Kidney (tissue), 13 donors: ENCODE measurements at regions not wholly inside any gene's neighbourhood (a gene's known extent, or its start where the extent isn't known, plus 50 kb on each side); places are given as distances from the start of the nearest gene placed in this dataset.

Experiments
- DNase-seq, 5 donors: peaks; one replicate each; pipeline ENCODE4 v3.0.0-alpha.2; 2013 to 2020
- FAIRE-seq: peaks from 2 replicates; lab custom pipeline; 2012; peaks lifted over from hg19 to GRCh38; lab: Jason Lieb, UNC
- H3K27ac ChIP-seq, 2 donors: one replicate each; pipeline ENCODE4 v1.7.0; 2013; ENCODE audit warnings: low read depth in 2 of 2, low read length in 2 of 2, inconsistent platforms in 1 of 2
- H3K27me3 ChIP-seq: one replicate; pipeline ENCODE4 v1.7.1; 2013; ENCODE audit warnings: low read length, inconsistent platforms; ENCODE audit not compliant: control insufficient read depth, insufficient read depth
- H3K36me3 ChIP-seq, 3 donors: one replicate each; pipeline versions ENCODE4 v1.7.0 to v1.7.1; 2013; ENCODE audit warnings: low read length in 3 of 3, control low read depth in 1 of 3, inconsistent platforms in 1 of 3; ENCODE audit not compliant: insufficient read depth in 3 of 3, control insufficient read depth in 2 of 3
- H3K4me1 ChIP-seq, 3 donors: one replicate each; pipeline versions ENCODE4 v1.7.0 to v1.7.1; 2013; ENCODE audit warnings: low read length in 3 of 3, inconsistent platforms in 1 of 3, low read depth in 1 of 3; ENCODE audit not compliant: control insufficient read depth in 2 of 3, insufficient read depth in 2 of 3
- H3K4me3 ChIP-seq, 3 donors: one replicate each; pipeline versions ENCODE4 v1.7.0 to v1.8.1; 2013; ENCODE audit warnings: low read length in 3 of 3, control low read depth in 1 of 3, inconsistent platforms in 1 of 3
- H3K9ac ChIP-seq, 3 donors: one replicate each; pipeline versions ENCODE4 v1.7.0 to v1.7.1; 2013; ENCODE audit warnings: low read length in 3 of 3, control low read depth in 1 of 3, inconsistent platforms in 1 of 3
- H3K9me3 ChIP-seq, 3 donors: one replicate each; pipeline versions ENCODE4 v1.7.0 to v1.7.1; 2013; ENCODE audit warnings: low read length in 3 of 3, control low read depth in 1 of 3, inconsistent platforms in 1 of 3; ENCODE audit not compliant: control insufficient read depth in 2 of 3, insufficient read depth in 1 of 3
- intact Hi-C: fragments of 100-400 bp; cut with DNase I; formaldehyde crosslinking; loops from one replicate; pipeline ENCODE4 v1.11.1; 2022
- TF ChIP-seq, protein P1 (sequence below): IDR thresholded peaks from 3 replicates; pipeline ENCODE4 v1.5.1; 2012; ENCODE audit warnings: mild to moderate bottlenecking, moderate library complexity, borderline replicate concordance; ENCODE audit not compliant: insufficient read depth; ENCODE audit errors: extremely low read depth
- donor health status: control.
- donor health status: control.
- donor health status: control.
- donor health status: control.
- donor health status: control.
- donor health status: DM: yes; HTN: yes; CAD: no.
- donor health status: Normal renal cell carcinoma (clear cell type).

DNA sequence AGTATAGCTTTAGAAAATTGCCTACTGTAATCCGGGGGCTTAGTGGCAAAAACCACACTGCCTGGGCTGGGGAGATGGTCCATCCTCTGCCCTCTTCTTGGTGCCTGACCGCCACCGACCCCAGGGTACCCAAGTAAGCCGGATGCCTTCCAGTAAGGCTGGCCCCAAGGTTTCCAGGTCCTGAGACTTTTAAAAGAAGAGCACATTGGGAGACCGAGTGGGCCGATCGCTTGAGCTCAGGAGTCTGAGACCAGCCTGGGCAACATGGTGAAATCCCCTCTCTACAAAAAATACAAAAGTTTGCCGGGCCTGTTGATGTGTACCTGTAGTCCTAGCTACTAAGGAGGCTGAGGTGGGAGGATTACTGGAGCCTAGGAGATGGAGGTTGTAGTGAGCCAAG, 406.7 kb upstream of the IRX4 start:
- no peaks in the 10 kb centered on the region for H3K27me3 ChIP-seq
- no peak for FAIRE-seq

DNA sequence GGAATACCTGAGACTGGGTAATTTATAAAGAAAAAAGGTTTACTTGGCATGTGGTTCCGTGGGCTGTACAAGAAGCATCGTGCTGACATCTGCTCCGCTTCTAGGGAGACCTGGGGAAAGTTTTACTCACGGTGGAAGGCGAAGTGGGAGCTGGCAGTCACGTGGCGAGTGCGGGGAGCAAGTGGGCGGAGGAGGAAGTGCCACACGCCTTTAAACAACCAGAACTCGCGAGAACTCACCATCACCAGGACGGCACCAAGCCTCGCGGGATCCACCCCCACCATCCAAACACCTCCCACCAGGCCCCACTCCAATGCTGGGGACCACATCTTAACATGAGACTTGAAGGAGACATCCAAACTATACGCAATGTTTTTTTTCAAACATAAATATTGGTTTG, 406.2 kb upstream of the IRX4 start:
- Histone ChIP-seq H3K36me3 (no peaks in the 10 kb centered on the region), H3K9me3 (no peaks in the 10 kb centered on the region), H3K9ac (no peak overlapping the region), H3K27me3 (no peaks in the 10 kb centered on the region), H3K4me3 (no peak overlapping the region), H3K27ac (no peak overlapping the region), H3K4me1 (no peaks in the 10 kb centered on the region)
- DNase-seq = no peak
- TF ChIP-seq, protein P1, sequence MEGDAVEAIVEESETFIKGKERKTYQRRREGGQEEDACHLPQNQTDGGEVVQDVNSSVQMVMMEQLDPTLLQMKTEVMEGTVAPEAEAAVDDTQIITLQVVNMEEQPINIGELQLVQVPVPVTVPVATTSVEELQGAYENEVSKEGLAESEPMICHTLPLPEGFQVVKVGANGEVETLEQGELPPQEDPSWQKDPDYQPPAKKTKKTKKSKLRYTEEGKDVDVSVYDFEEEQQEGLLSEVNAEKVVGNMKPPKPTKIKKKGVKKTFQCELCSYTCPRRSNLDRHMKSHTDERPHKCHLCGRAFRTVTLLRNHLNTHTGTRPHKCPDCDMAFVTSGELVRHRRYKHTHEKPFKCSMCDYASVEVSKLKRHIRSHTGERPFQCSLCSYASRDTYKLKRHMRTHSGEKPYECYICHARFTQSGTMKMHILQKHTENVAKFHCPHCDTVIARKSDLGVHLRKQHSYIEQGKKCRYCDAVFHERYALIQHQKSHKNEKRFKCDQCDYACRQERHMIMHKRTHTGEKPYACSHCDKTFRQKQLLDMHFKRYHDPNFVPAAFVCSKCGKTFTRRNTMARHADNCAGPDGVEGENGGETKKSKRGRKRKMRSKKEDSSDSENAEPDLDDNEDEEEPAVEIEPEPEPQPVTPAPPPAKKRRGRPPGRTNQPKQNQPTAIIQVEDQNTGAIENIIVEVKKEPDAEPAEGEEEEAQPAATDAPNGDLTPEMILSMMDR = no peak
- intact Hi-C loops = no loop called here
- FAIRE-seq = no peak

More for the DNA sequence above, 406.7 kb upstream of the IRX4 start:
- H3K9me3 ChIP-seq = no peaks in the 10 kb centered on the region
- no peaks in the 10 kb centered on the region for H3K36me3 ChIP-seq
- H3K9ac ChIP-seq = no peak overlapping the region
- no peaks in the 10 kb centered on the region for H3K4me1 ChIP-seq
- H3K4me3 ChIP-seq = no peak overlapping the region
- TF ChIP-seq, protein P1 = no peak
- intact Hi-C loops = no loop called here
- no peak for DNase-seq
- H3K27ac ChIP-seq = no peak overlapping the region

DNA sequence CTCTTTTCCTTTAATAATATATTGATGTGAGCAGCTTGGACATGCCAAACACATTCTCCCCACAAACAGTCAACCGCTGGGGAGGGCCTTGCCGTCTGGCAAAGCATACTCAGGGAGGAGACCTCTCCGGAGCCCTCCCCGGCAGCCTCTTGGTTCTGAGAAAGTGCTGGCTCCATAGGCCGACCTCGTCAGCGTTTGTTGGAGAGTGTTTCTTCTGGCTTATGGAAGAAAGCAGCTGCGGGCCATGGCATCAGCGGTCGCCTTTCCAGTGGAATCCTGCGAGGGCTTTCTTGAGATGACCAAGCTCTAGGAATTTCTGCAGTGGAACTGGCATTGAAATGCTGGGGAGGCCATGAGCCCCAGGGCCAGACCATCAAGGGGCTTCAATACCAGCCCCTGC, 405.7 kb upstream of the IRX4 start:
- intact Hi-C loops = no loop called here
- DNase-seq (no peak), FAIRE-seq (no peak)
- Histone ChIP-seq H3K4me3 (no peak overlapping the region), H3K9ac (no peak overlapping the region), H3K27me3 (no peaks in the 10 kb centered on the region), H3K9me3 (no peaks in the 10 kb centered on the region), H3K27ac (no peak overlapping the region), H3K4me1 (no peaks in the 10 kb centered on the region), H3K36me3 (no peaks in the 10 kb centered on the region)
- TF ChIP-seq, protein P1 = no peak

DNA sequence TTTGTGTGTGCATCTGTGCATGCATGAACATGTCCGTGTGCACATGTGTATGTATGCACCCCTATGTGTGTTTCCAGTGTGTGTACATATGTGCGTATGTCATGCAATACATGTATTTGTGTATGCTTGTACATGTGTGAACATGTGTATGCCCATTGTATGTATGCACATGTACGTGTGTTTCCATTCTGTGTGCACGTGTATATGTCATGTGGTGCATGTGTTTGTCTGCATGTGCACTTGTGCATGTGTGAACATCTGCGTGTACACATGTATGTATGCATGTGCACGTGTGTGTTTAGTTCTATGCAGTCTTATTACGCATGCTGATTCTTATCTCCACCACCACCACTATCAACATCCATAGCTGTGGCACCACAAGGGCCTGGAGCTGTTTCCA, 403.5 kb upstream of the IRX4 start:
- DNase-seq (no peak), FAIRE-seq (no peak)
- TF ChIP-seq, protein P1 = no peak
- H3K4me1 ChIP-seq = no peaks in the 10 kb centered on the region
- no peaks in the 10 kb centered on the region for H3K36me3 ChIP-seq
- intact Hi-C loops = no loop called here
- no peaks in the 10 kb centered on the region for H3K9me3 ChIP-seq
- no peak overlapping the region for H3K4me3 ChIP-seq
- no peak overlapping the region for H3K27ac ChIP-seq
- no peak overlapping the region for H3K9ac ChIP-seq
- H3K27me3 ChIP-seq = no peaks in the 10 kb centered on the region
